Nephron progenitor cell (in vitro differentiated cells): ENCODE measurements at regions not wholly inside any gene's neighbourhood (a gene's known extent, or its start where the extent isn't known, plus 50 kb on each side); places are given as distances from the start of the nearest gene placed in this dataset.

Experiments
- DNase-seq: peaks from one replicate; pipeline ENCODE4 v3.0.0; 2021
- H3K27ac Mint-ChIP-seq: 2 replicates; pipeline ENCODE4 v1.8.0; 2021; ENCODE audit warnings: mild to moderate bottlenecking, moderate library complexity, mixed read lengths
- H3K27me3 Mint-ChIP-seq: 2 replicates; pipeline ENCODE4 v1.8.0; 2021; ENCODE audit warnings: mild to moderate bottlenecking, low read depth, mixed read lengths; ENCODE audit not compliant: poor library complexity
- H3K36me3 Mint-ChIP-seq: 2 replicates; pipeline ENCODE4 v1.8.0; 2021; ENCODE audit warnings: low read depth, mixed read lengths
- H3K4me1 Mint-ChIP-seq: 2 replicates; pipeline ENCODE4 v1.8.0; 2021; ENCODE audit warnings: mixed read lengths
- H3K4me3 Mint-ChIP-seq: 2 replicates; pipeline ENCODE4 v1.8.0; 2021; ENCODE audit warnings: mild to moderate bottlenecking, moderate library complexity, mixed read lengths
- H3K9me3 Mint-ChIP-seq: 2 replicates; pipeline ENCODE4 v1.8.0; 2021; ENCODE audit warnings: mild to moderate bottlenecking, moderate library complexity, mixed read lengths
- CTCF ChIP-seq: fragments of 200-600 bp; sonication (generic); IDR thresholded peaks from 2 replicates; pipeline ENCODE4 v1.5.0; 2021; ENCODE audit warnings: antibody characterized with exemption

GRCh38 chr2:60249879-60250278 is 303.6 kb downstream of the BCL11A start:
- Mint-ChIP-seq H3K27ac (no peak overlapping the region), H3K4me1 (peaks cover 26% of the 10 kb centered on the region), H3K27me3 (peaks cover 46% of the 10 kb centered on the region), H3K36me3 (no peaks in the 10 kb centered on the region), H3K9me3 (no peaks in the 10 kb centered on the region), H3K4me3 (no peak overlapping the region)
- no peak for DNase-seq
- no peak for TF ChIP-seq CTCF

- Mint-ChIP-seq H3K27ac (no peak overlapping the region), H3K9me3 (peaks cover 16% of the 10 kb centered on the region), H3K27me3 (peaks cover 47% of the 10 kb centered on the region), H3K4me3 (no peak overlapping the region), H3K36me3 (no peaks in the 10 kb centered on the region), H3K4me1 (peaks cover 20% of the 10 kb centered on the region)
- no peak for TF ChIP-seq CTCF
- DNase-seq, result no peak
Observed at GRCh38 chr2:60247471-60247870, 306.0 kb downstream of the BCL11A start.

GRCh38 chr2:60246583-60246982 is 306.9 kb downstream of the BCL11A start:
- Mint-ChIP-seq H3K36me3 (no peaks in the 10 kb centered on the region), H3K9me3 (peaks cover 25% of the 10 kb centered on the region), H3K27ac (no peak overlapping the region), H3K27me3 (peaks cover 42% of the 10 kb centered on the region), H3K4me3 (no peak overlapping the region), H3K4me1 (peaks cover 19% of the 10 kb centered on the region)
- DNase-seq, result no peak
- no peak for TF ChIP-seq CTCF

- no peak for DNase-seq
- Mint-ChIP-seq H3K4me1 (no peaks in the 10 kb centered on the region), H3K36me3 (peaks cover 10% of the 10 kb centered on the region), H3K27ac (no peak overlapping the region), H3K9me3 (peaks cover 46% of the 10 kb centered on the region), H3K27me3 (peaks cover 2% of the 10 kb centered on the region), H3K4me3 (no peak overlapping the region)
- no peak for TF ChIP-seq CTCF
Observed at GRCh38 chr2:60234274-60234986, 319.0 kb downstream of the BCL11A start.

DNA sequence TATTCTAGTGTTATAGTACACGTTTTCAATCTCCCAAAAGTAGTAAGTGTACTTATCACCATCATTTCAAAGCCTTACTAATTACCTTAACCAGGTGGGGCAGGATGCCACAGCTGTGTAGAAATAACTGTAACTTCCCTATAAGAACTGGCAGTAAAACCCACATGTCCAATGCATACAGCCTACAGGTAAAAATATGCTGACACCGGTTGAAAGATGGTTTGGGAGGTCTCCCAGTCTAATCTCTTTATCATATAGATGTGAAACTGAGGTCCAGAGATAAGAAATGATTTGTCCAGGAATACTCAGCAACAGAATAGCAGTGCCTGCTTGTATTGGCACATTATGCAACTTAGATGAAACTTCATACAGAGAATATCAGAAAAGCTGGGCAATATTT is 322.9 kb downstream of the BCL11A start:
- H3K27ac Mint-ChIP-seq, result no peak overlapping the region
- H3K27me3 Mint-ChIP-seq, result peaks cover 6% of the 10 kb centered on the region
- peaks cover 48% of the 10 kb centered on the region for H3K9me3 Mint-ChIP-seq
- H3K4me1 Mint-ChIP-seq, result no peaks in the 10 kb centered on the region
- peaks cover 10% of the 10 kb centered on the region for H3K36me3 Mint-ChIP-seq
- no peak for TF ChIP-seq CTCF
- H3K4me3 Mint-ChIP-seq, result no peak overlapping the region
- no peak for DNase-seq

DNA sequence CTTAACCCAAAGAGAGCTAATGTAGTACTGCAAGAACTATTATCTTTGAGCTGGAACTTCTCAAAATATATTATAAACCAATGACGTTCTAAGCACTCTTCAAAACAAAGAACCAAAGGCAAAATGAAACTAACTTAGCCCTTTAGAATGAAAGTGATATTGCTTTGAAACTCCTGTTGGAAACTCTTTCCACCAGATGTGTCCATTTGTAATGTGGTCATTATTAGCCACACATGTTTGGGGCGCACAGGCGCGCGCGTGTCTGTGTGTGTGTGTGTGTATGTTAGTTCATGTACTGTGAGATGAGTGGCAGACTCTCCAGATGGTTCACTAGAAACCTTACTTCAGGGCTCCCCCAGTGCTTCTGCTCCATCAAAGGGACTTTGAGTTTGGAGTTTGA is 323.4 kb downstream of the BCL11A start:
- Mint-ChIP-seq H3K4me1 (no peaks in the 10 kb centered on the region), H3K4me3 (no peak overlapping the region), H3K36me3 (peaks cover 10% of the 10 kb centered on the region), H3K9me3 (peaks cover 44% of the 10 kb centered on the region), H3K27ac (no peak overlapping the region), H3K27me3 (peaks cover 9% of the 10 kb centered on the region)
- TF ChIP-seq CTCF, result no peak
- no peak for DNase-seq
